ENCODE measurements at regions not wholly inside any gene's neighbourhood (a gene's known extent, or its start where the extent isn't known, plus 50 kb on each side); places are given as distances from the start of the nearest gene placed in this dataset.

DNA sequence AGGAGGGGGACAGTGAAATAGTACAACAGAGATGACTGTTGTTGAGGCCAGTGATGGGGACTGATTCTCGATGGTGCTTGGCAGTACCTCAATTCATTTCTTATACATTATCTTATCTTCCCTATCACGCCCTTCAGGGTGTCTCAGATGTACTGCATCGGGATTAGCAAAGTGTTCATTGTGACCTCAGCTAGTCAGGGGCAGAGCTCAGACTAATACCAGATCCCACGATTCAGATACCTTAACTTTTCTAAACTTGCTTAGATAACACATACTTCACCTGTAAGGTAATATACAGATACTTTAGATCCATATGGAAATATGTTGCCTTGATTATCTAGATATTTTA is 720.6 kb downstream of the EFNB2 start:
- TF ChIP-seq ZNF274 (IDR thresholded peaks at IDR 0.05; ENCODE audit: low read depth, low read length) (no peak), SUZ12 (IDR thresholded peaks at IDR 0.05; ENCODE audit: extremely low read depth, insufficient read depth, insufficient read length) (no peak), YY1 (IDR thresholded peaks at IDR 0.05; ENCODE audit: insufficient read depth, insufficient read length) (no peak)
